Cardiac fibroblast (primary cell): ENCODE measurements at regions not wholly inside any gene's neighbourhood (a gene's known extent, or its start where the extent isn't known, plus 50 kb on each side); places are given as distances from the start of the nearest gene placed in this dataset.

ENCODE experiments used
- DNase-seq, 2 donors: peaks; one replicate each; pipeline versions ENCODE4 v3.0.0 to v3.0.0-alpha.2; 2010; ENCODE audit warnings: low read depth in 2 of 2
- H3K4me3 ChIP-seq, 2 donors: replicated peaks in 1 of 2; 1 replicate in 1 of 2; 2 replicates in 1 of 2; pipeline ENCODE4 v1.5.1; 2011; ENCODE audit warnings: low read depth in 2 of 2, low read length in 2 of 2, mild to moderate bottlenecking in 2 of 2, moderate library complexity in 1 of 2
- CTCF ChIP-seq: IDR thresholded peaks from one replicate; pipeline ENCODE4 v1.5.1; 2011; ENCODE audit warnings: low read depth, mild to moderate bottlenecking, low read length, inconsistent platforms

GRCh38 chr11:107198490-107199007 lies 180.3 kb upstream of the GUCY1A2 start:
- H3K4me3 ChIP-seq: no peak overlapping the region
- TF ChIP-seq CTCF: no peak
- no peak for DNase-seq

- no peak overlapping the region for H3K4me3 ChIP-seq
- TF ChIP-seq CTCF: no peak
- no peak for DNase-seq
These were observed 179.7 kb upstream of the GUCY1A2 start for GRCh38 chr11:107197932-107198331.

GRCh38 chr11:107196732-107197131 lies 178.5 kb upstream of the GUCY1A2 start:
- no peak for DNase-seq
- no peak for TF ChIP-seq CTCF
- no peak overlapping the region for H3K4me3 ChIP-seq

- TF ChIP-seq CTCF: no peak
- no peak overlapping the region for H3K4me3 ChIP-seq
- DNase-seq: no peak
These were observed 166.7 kb upstream of the GUCY1A2 start for GRCh38 chr11:107184986-107185385.

GRCh38 chr11:107183953-107184352 lies 165.7 kb upstream of the GUCY1A2 start:
- H3K4me3 ChIP-seq: no peak overlapping the region
- no peak for DNase-seq
- no peak for TF ChIP-seq CTCF

GRCh38 chr11:107182978-107183377 lies 164.7 kb upstream of the GUCY1A2 start:
- TF ChIP-seq CTCF: no peak

GRCh38 chr11:107180236-107180635 lies 162.0 kb upstream of the GUCY1A2 start:
- no peak overlapping the region for H3K4me3 ChIP-seq
- no peak for DNase-seq
- TF ChIP-seq CTCF: no peak

More at GRCh38 chr11:107182978-107183377, 164.7 kb upstream of the GUCY1A2 start:
- H3K4me3 ChIP-seq: no peak overlapping the region
- peak in 1 of 2 donors; percentile 9 for DNase-seq
